ENCODE measurements at regions not wholly inside any gene's neighbourhood (a gene's known extent, or its start where the extent isn't known, plus 50 kb on each side); places are given as distances from the start of the nearest gene placed in this dataset.

GRCh38 chr3:117490716-117491115 lies 781.1 kb downstream of the TUSC7 start:
- ATAC-seq (peak; percentile 49), DNase-seq (peak in 1 of 4 donors; percentile 14)
- H3K4me3 ChIP-seq, result no peak overlapping the region
- no peaks in the 10 kb centered on the region for H3K27me3 ChIP-seq
- no peaks in the 10 kb centered on the region for H3K36me3 ChIP-seq
- TF ChIP-seq CTCF (IDR thresholded peaks at IDR 0.05), result no peak
- intact Hi-C loops (cut with DNase I), result no loop called here
- no peaks in the 10 kb centered on the region for H3K4me1 ChIP-seq
- no peaks in the 10 kb centered on the region for H3K9me3 ChIP-seq
- no peak overlapping the region for H3K27ac ChIP-seq

DNA sequence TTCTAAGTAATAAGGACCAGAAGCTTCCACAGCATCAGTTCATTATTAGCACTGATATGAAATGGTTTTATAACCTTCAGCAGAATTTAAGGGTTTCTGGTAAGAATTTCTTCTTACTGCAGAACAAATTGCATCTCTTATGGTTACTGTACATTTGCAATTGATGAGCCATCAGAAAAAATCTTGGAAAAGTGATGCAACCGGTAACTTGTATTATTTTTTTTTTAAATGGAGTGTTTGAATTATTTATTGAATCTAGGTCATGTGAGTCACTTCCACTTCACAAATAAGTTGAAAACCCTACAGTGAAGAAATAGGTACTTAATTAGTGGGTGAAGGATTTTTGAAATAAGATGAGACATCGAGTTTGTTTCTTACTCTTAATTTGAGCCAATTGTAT lies 786.0 kb downstream of the TUSC7 start:
- Histone ChIP-seq H3K9me3 (no peaks in the 10 kb centered on the region), H3K4me1 (no peaks in the 10 kb centered on the region), H3K27me3 (no peaks in the 10 kb centered on the region), H3K36me3 (no peaks in the 10 kb centered on the region), H3K27ac (no peak overlapping the region), H3K4me3 (no peak overlapping the region)
- DNase-seq (no peak), ATAC-seq (peak; percentile 42)
- intact Hi-C loops (cut with DNase I), result no loop called here
- TF ChIP-seq CTCF (IDR thresholded peaks at IDR 0.05), result no peak

GRCh38 chr3:117499189-117499870 lies 789.8 kb downstream of the TUSC7 start:
- H3K36me3 ChIP-seq, result no peaks in the 10 kb centered on the region
- no peak for DNase-seq
- no peaks in the 10 kb centered on the region for H3K9me3 ChIP-seq
- H3K4me3 ChIP-seq, result no peak overlapping the region
- no peak for ATAC-seq
- TF ChIP-seq CTCF (IDR thresholded peaks at IDR 0.05), result no peak
- no peak overlapping the region for H3K27ac ChIP-seq
- H3K4me1 ChIP-seq, result no peaks in the 10 kb centered on the region
- intact Hi-C loops (cut with DNase I), result no loop called here
- H3K27me3 ChIP-seq, result no peaks in the 10 kb centered on the region

GRCh38 chr3:117507958-117508357 lies 798.4 kb downstream of the TUSC7 start:
- no peaks in the 10 kb centered on the region for H3K4me1 ChIP-seq
- H3K27ac ChIP-seq, result no peak overlapping the region
- TF ChIP-seq CTCF (IDR thresholded peaks at IDR 0.05), result no peak
- DNase-seq, result no peak
- intact Hi-C loops (cut with DNase I), result no loop called here
- no peaks in the 10 kb centered on the region for H3K9me3 ChIP-seq
- H3K4me3 ChIP-seq, result no peak overlapping the region
- no peaks in the 10 kb centered on the region for H3K36me3 ChIP-seq
- H3K27me3 ChIP-seq, result no peaks in the 10 kb centered on the region
- no peak for ATAC-seq

DNA sequence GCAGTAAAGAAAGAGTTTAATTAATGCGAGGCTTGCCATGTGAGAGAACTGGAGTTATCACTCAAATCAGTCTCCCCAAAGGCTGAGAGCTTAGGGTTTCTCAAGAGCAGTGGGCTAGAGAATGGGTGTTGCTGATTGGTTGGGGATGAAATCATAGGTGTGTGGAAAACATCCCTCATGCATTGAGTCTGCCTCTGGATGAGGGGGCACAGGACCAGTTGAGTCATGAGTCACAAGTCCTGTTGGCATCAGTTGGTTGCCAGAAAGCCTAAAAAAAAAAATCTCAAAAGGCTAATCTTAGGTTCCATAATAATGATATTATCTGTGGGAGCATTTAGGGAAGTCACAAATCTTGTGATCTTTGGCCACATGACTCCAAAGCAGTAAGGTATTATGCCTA lies 800.3 kb downstream of the TUSC7 start:
- ATAC-seq, result no peak
- intact Hi-C loops (cut with DNase I), result no loop called here

More for the DNA sequence above, 800.3 kb downstream of the TUSC7 start:
- no peaks in the 10 kb centered on the region for H3K36me3 ChIP-seq
- H3K4me3 ChIP-seq, result no peak overlapping the region
- H3K9me3 ChIP-seq, result no peaks in the 10 kb centered on the region
- TF ChIP-seq CTCF (IDR thresholded peaks at IDR 0.05), result no peak
- no peaks in the 10 kb centered on the region for H3K27me3 ChIP-seq
- no peaks in the 10 kb centered on the region for H3K4me1 ChIP-seq
- no peak for DNase-seq
- H3K27ac ChIP-seq, result no peak overlapping the region
